Lower lobe of right lung (tissue), 2 donors: ENCODE measurements at regions not wholly inside any gene's neighbourhood (a gene's known extent, or its start where the extent isn't known, plus 50 kb on each side); places are given as distances from the start of the nearest gene placed in this dataset.

ENCODE experiments used
- ATAC-seq, 2 donors: fragments of 200-7000 bp; cut with Tn5 transposase; one replicate each; pipeline ENCODE4 v1.9.1; 2020 to 2022; ENCODE audit warnings: mild to moderate bottlenecking in 2 of 2, moderate library complexity in 2 of 2
- DNase-seq: peaks from one replicate; pipeline ENCODE4 v3.0.0-alpha.2; 2020
- H3K27ac ChIP-seq: fragments of 200-600 bp; one replicate; pipeline ENCODE4 v1.8.0; 2022
- H3K27me3 ChIP-seq: fragments of 200-600 bp; one replicate; pipeline ENCODE4 v1.8.0; 2022; ENCODE audit warnings: low read depth
- H3K36me3 ChIP-seq: fragments of 200-600 bp; one replicate; pipeline ENCODE4 v1.8.0; 2022; ENCODE audit warnings: mild to moderate bottlenecking
- H3K4me1 ChIP-seq: fragments of 200-600 bp; one replicate; pipeline ENCODE4 v1.8.0; 2022
- H3K4me3 ChIP-seq: fragments of 200-600 bp; one replicate; pipeline ENCODE4 v1.8.0; 2022; ENCODE audit warnings: mild to moderate bottlenecking
- H3K9me3 ChIP-seq: fragments of 200-600 bp; one replicate; pipeline ENCODE4 v1.8.0; 2022
- CTCF ChIP-seq: fragments of 200-600 bp; IDR thresholded peaks from one replicate; pipeline ENCODE4 v1.8.0; 2022; ENCODE audit warnings: antibody characterized with exemption, mild to moderate bottlenecking
- intact Hi-C: fragments of 100-400 bp; cut with DNase I; formaldehyde crosslinking; loops from one replicate; pipeline ENCODE4 v1.11.0; 2022
- donor health status: DM: no; HTN: yes; CAD: no; lungs with severe emphysema.

GRCh38 chr3:181887685-181888084 lies 176.0 kb downstream of the SOX2 start:
- no peaks in the 10 kb centered on the region for H3K27me3 ChIP-seq
- no peak overlapping the region for H3K27ac ChIP-seq
- no peaks in the 10 kb centered on the region for H3K9me3 ChIP-seq
- TF ChIP-seq CTCF: no peak
- no peaks in the 10 kb centered on the region for H3K36me3 ChIP-seq
- no peak overlapping the region for H3K4me3 ChIP-seq
- DNase-seq (no peak), ATAC-seq (no peak)
- no peaks in the 10 kb centered on the region for H3K4me1 ChIP-seq
- intact Hi-C loops: no loop called here

- no peaks in the 10 kb centered on the region for H3K36me3 ChIP-seq
- no peak overlapping the region for H3K4me3 ChIP-seq
- H3K4me1 ChIP-seq: no peaks in the 10 kb centered on the region
- ATAC-seq (no peak), DNase-seq (no peak)
- H3K27ac ChIP-seq: no peak overlapping the region
- TF ChIP-seq CTCF: no peak
- H3K9me3 ChIP-seq: no peaks in the 10 kb centered on the region
- intact Hi-C loops: no loop called here
- no peaks in the 10 kb centered on the region for H3K27me3 ChIP-seq
These were observed 176.5 kb downstream of the SOX2 start for GRCh38 chr3:181888234-181888633.

GRCh38 chr3:181892848-181893247 lies 181.1 kb downstream of the SOX2 start:
- Histone ChIP-seq H3K27me3 (no peaks in the 10 kb centered on the region), H3K9me3 (no peaks in the 10 kb centered on the region), H3K4me1 (no peaks in the 10 kb centered on the region), H3K4me3 (no peak overlapping the region), H3K36me3 (no peaks in the 10 kb centered on the region), H3K27ac (no peak overlapping the region)
- DNase-seq (no peak), ATAC-seq (no peak)
- no peak for TF ChIP-seq CTCF
- intact Hi-C loops: no loop called here

GRCh38 chr3:181896605-181897004 lies 184.9 kb downstream of the SOX2 start:
- Histone ChIP-seq H3K27ac (no peak overlapping the region), H3K9me3 (no peaks in the 10 kb centered on the region), H3K36me3 (no peaks in the 10 kb centered on the region), H3K4me1 (no peaks in the 10 kb centered on the region), H3K27me3 (no peaks in the 10 kb centered on the region), H3K4me3 (no peak overlapping the region)
- no peak for ATAC-seq
- TF ChIP-seq CTCF: no peak
- no peak for DNase-seq
- intact Hi-C loops: no loop called here

- Histone ChIP-seq H3K27me3 (no peaks in the 10 kb centered on the region), H3K9me3 (no peaks in the 10 kb centered on the region), H3K4me1 (no peaks in the 10 kb centered on the region), H3K27ac (no peak overlapping the region), H3K36me3 (no peaks in the 10 kb centered on the region), H3K4me3 (no peak overlapping the region)
- no peak for ATAC-seq
- no peak for TF ChIP-seq CTCF
- DNase-seq: no peak
- intact Hi-C loops: no loop called here
These were observed 188.0 kb downstream of the SOX2 start for GRCh38 chr3:181899702-181900101.

- intact Hi-C loops: no loop called here
- TF ChIP-seq CTCF: no peak
- DNase-seq: no peak
These were observed 189.9 kb downstream of the SOX2 start for GRCh38 chr3:181901626-181902025.

More at GRCh38 chr3:181901626-181902025, 189.9 kb downstream of the SOX2 start:
- Histone ChIP-seq H3K27ac (no peak overlapping the region), H3K4me3 (no peak overlapping the region), H3K36me3 (no peaks in the 10 kb centered on the region), H3K27me3 (no peaks in the 10 kb centered on the region), H3K4me1 (no peaks in the 10 kb centered on the region), H3K9me3 (no peaks in the 10 kb centered on the region)
- ATAC-seq: no peak
